ENCODE measurements at regions not wholly inside any gene's neighbourhood (a gene's known extent, or its start where the extent isn't known, plus 50 kb on each side); places are given as distances from the start of the nearest gene placed in this dataset.

DNA sequence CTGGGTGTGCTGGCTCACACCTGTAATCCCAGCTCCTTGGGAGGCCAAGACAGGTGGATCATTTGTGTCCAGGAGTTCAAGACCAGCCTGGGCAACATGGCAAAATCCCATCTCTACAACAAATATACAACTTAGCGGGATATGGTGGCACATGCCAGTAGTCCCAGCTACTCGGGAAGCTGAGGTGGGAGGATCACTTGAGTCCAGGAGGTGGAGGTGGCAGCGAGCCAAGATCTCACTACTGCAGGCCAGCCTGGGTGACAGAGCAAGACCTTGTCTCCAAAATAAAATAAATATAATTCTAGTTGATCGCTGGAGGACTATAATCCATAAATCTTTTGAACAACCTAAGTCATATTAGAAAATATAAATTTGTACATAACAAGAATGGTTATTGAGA, 1061.5 kb upstream of the PCDH9 start:
- TF ChIP-seq, protein P1, sequence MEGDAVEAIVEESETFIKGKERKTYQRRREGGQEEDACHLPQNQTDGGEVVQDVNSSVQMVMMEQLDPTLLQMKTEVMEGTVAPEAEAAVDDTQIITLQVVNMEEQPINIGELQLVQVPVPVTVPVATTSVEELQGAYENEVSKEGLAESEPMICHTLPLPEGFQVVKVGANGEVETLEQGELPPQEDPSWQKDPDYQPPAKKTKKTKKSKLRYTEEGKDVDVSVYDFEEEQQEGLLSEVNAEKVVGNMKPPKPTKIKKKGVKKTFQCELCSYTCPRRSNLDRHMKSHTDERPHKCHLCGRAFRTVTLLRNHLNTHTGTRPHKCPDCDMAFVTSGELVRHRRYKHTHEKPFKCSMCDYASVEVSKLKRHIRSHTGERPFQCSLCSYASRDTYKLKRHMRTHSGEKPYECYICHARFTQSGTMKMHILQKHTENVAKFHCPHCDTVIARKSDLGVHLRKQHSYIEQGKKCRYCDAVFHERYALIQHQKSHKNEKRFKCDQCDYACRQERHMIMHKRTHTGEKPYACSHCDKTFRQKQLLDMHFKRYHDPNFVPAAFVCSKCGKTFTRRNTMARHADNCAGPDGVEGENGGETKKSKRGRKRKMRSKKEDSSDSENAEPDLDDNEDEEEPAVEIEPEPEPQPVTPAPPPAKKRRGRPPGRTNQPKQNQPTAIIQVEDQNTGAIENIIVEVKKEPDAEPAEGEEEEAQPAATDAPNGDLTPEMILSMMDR (tag by site-specific recombination; IDR thresholded peaks at IDR 0.05), result no peak
- no peak for TF ChIP-seq ZNF777 (tag by site-specific recombination; IDR thresholded peaks at IDR 0.05; ENCODE audit: borderline replicate concordance)
- TF ChIP-seq, protein P2, sequence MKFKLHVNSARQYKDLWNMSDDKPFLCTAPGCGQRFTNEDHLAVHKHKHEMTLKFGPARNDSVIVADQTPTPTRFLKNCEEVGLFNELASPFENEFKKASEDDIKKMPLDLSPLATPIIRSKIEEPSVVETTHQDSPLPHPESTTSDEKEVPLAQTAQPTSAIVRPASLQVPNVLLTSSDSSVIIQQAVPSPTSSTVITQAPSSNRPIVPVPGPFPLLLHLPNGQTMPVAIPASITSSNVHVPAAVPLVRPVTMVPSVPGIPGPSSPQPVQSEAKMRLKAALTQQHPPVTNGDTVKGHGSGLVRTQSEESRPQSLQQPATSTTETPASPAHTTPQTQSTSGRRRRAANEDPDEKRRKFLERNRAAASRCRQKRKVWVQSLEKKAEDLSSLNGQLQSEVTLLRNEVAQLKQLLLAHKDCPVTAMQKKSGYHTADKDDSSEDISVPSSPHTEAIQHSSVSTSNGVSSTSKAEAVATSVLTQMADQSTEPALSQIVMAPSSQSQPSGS (tag by site-specific recombination; IDR thresholded peaks at IDR 0.05; ENCODE audit: low read depth), result no peak
- TF ChIP-seq ZNF121 (tag by site-specific recombination; IDR thresholded peaks at IDR 0.05), result no peak
- TF ChIP-seq ZNF24 (tag by site-specific recombination; IDR thresholded peaks at IDR 0.05), result no peak
- no peak for TF ChIP-seq YY1 (tag by site-specific recombination; IDR thresholded peaks at IDR 0.05)
- TF ChIP-seq, protein P3, sequence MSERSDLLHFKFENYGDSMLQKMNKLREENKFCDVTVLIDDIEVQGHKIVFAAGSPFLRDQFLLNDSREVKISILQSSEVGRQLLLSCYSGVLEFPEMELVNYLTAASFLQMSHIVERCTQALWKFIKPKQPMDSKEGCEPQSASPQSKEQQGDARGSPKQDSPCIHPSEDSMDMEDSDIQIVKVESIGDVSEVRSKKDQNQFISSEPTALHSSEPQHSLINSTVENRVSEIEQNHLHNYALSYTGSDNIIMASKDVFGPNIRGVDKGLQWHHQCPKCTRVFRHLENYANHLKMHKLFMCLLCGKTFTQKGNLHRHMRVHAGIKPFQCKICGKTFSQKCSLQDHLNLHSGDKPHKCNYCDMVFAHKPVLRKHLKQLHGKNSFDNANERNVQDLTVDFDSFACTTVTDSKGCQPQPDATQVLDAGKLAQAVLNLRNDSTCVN (tag by site-specific recombination; optimal IDR thresholded peaks at IDR 0.05), result no peak
- no peak for TF ChIP-seq KLF16 (tag by site-specific recombination; IDR thresholded peaks at IDR 0.05)
- no peak for TF ChIP-seq ZNF629 (tag by site-specific recombination; IDR thresholded peaks at IDR 0.05)
- no peak for TF ChIP-seq ZBTB8A (tag by site-specific recombination; IDR thresholded peaks at IDR 0.05)
- TF ChIP-seq ZNF132 (tag by site-specific recombination; IDR thresholded peaks at IDR 0.05; ENCODE audit: borderline replicate concordance), result no peak
- TF ChIP-seq ZNF670 (tag by site-specific recombination; IDR thresholded peaks at IDR 0.05; ENCODE audit: low read depth), result no peak
- TF ChIP-seq ZNF623 (tag by site-specific recombination; IDR thresholded peaks at IDR 0.05), result no peak
- no peak for TF ChIP-seq TRIM28 (IDR thresholded peaks at IDR 0.05; ENCODE audit: borderline replicate concordance, low read length)
